HepG2 (cell line): ENCODE measurements at regions not wholly inside any gene's neighbourhood (a gene's known extent, or its start where the extent isn't known, plus 50 kb on each side); places are given as distances from the start of the nearest gene placed in this dataset.

Experiments
- ATAC-seq: fragments of 200-7000 bp; cut with Tn5 transposase; 3 replicates; pipeline ENCODE4 v1.9.1; 2020; ENCODE audit warnings: mild to moderate bottlenecking, moderate library complexity
- BruUV-seq: library from RNA; stranded (reverse); fragments of 400-500 nt; replicated peaks from 2 replicates; lab custom pipeline; 2021; lab: Mats Ljungman, UMichigan
- CTCF ChIA-PET: fragments of 300-600 bp; formaldehyde crosslinking; extraction: SDS; loops from one replicate; lab custom pipeline; 2021; ENCODE audit warnings: low total read pairs, inconsistent platforms, low intra/inter-chr PET ratio; lab: Yijun Ruan, JAX
- POLR2A ChIA-PET: fragments of 350-600 bp; sonication (Branson Sonifier 250); formaldehyde crosslinking; loops from one replicate; lab custom pipeline; 2020; ENCODE audit warnings: antibody characterized with exemption, inconsistent platforms; lab: Yijun Ruan, JAX
- DNase-seq: peaks from one replicate; pipeline ENCODE4 v3.0.0-alpha.2; 2015; ENCODE audit warnings: low spot score
- FAIRE-seq: peaks from 3 replicates; lab custom pipeline; 2011; peaks lifted over from hg19 to GRCh38; lab: Jason Lieb, UNC
- H2AFZ ChIP-seq: one replicate; pipeline ENCODE4 v1.6.1; 2011; ENCODE audit warnings: low read length, inconsistent platforms
- H3K27ac ChIP-seq: fragments of 300-600 bp; 3 replicates; pipeline ENCODE4 v1.8.0; 2011; ENCODE audit warnings: mixed run types, mild to moderate bottlenecking, mixed read lengths, low read length, inconsistent platforms; ENCODE audit not compliant: insufficient read depth; ENCODE audit errors: extremely low read length
- H3K27me3 ChIP-seq, 2 experiments: fragments of 200-600 bp in 1 of 2; 2 replicates in 1 of 2; 3 replicates in 1 of 2; pipeline versions ENCODE4 v1.6.0 to v1.8.0; 2011; ENCODE audit warnings: low read length in 2 of 2, mild to moderate bottlenecking in 2 of 2, moderate library complexity in 2 of 2, inconsistent platforms in 1 of 2; ENCODE audit not compliant: insufficient read depth in 2 of 2, control insufficient read depth in 1 of 2
- H3K36me3 ChIP-seq, 2 experiments: fragments of 200-600 bp in 1 of 2; replicated peaks in 1 of 2; 2 replicates in 1 of 2; 3 replicates in 1 of 2; pipeline versions ENCODE4 v1.5.1 to v1.8.0; 2011; ENCODE audit warnings: low read length in 2 of 2, inconsistent platforms in 1 of 2; ENCODE audit not compliant: insufficient read depth in 2 of 2, control insufficient read depth in 1 of 2
- H3K4me1 ChIP-seq: 2 replicates; pipeline ENCODE4 v1.5.1; 2012; ENCODE audit warnings: low read length, inconsistent platforms; ENCODE audit not compliant: insufficient read depth
- H3K4me2 ChIP-seq: 2 replicates; pipeline ENCODE4 v1.6.0; 2011; ENCODE audit warnings: low read depth, low read length, inconsistent platforms
- H3K4me3 ChIP-seq, 3 experiments: fragments of 200-600 bp in 1 of 3; sonication (generic), shearing (Covaris generic) in 1 of 3; replicated peaks in 1 of 3; 2 replicates each; pipeline ENCODE4 v1.5.1; 2011 to 2016; ENCODE audit warnings: low read length in 3 of 3, inconsistent platforms in 2 of 3, low read depth in 2 of 3, mild to moderate bottlenecking in 2 of 3, control low read depth in 1 of 3, mixed read lengths in 1 of 3; ENCODE audit not compliant: insufficient read depth in 1 of 3
- H3K79me2 ChIP-seq: one replicate; pipeline ENCODE4 v1.6.1; 2011; ENCODE audit warnings: low read length, inconsistent platforms; ENCODE audit not compliant: insufficient read depth
- H3K9ac ChIP-seq: 2 replicates; pipeline ENCODE4 v1.6.0; 2011; ENCODE audit warnings: mild to moderate bottlenecking, low read depth, low read length, inconsistent platforms; ENCODE audit not compliant: insufficient read depth
- H3K9me3 ChIP-seq: 2 replicates; pipeline ENCODE4 v1.5.1; 2012; ENCODE audit warnings: mild to moderate bottlenecking, low read length
- H4K20me1 ChIP-seq: 2 replicates; pipeline ENCODE4 v1.6.0; 2011; ENCODE audit warnings: inconsistent platforms, mild to moderate bottlenecking, low read length, moderate library complexity; ENCODE audit not compliant: insufficient read depth
- HMGA1 ChIP-seq: sonication (generic); formaldehyde crosslinking; conservative IDR thresholded peaks from 2 replicates; pipeline ENCODE4 v1.4.0; 2020; ENCODE audit warnings: missing genetic modification reagents
- KDM6A ChIP-seq: IDR thresholded peaks from 2 replicates; pipeline ENCODE4 v1.6.1; 2016; ENCODE audit warnings: low read depth
- MZF1 ChIP-seq: sonication (generic); formaldehyde crosslinking; IDR thresholded peaks from 2 replicates; pipeline ENCODE4 v1.8.1; 2023; ENCODE audit warnings: mild to moderate bottlenecking, missing genetic modification reagents, borderline replicate concordance
- PAX8 ChIP-seq: sonication (generic); formaldehyde crosslinking; IDR thresholded peaks from 2 replicates; pipeline ENCODE4 v1.8.0; 2022; ENCODE audit warnings: mild to moderate bottlenecking, missing genetic modification reagents, borderline replicate concordance
- SOX13 ChIP-seq, 3 experiments: fragments of 450-650 bp in 1 of 3; sonication (generic) in 1 of 3; formaldehyde crosslinking in 1 of 3; IDR thresholded peaks in 2 of 3; conservative IDR thresholded peaks in 1 of 3; 2 replicates each; pipeline versions ENCODE4 v1.5.0 to v1.6.1; 2016 to 2020; ENCODE audit warnings: antibody characterized with exemption in 1 of 3, mild to moderate bottlenecking in 1 of 3, missing compliant biosample characterization in 1 of 3, missing genetic modification reagents in 1 of 3, moderate library complexity in 1 of 3
- ZFP1 ChIP-seq: IDR thresholded peaks from 2 replicates; pipeline ENCODE4 v1.6.1; 2016
- ZNF333 ChIP-seq: sonication (generic); formaldehyde crosslinking; IDR thresholded peaks from 2 replicates; pipeline ENCODE4 v1.4.0; 2020; ENCODE audit warnings: mild to moderate bottlenecking, missing genetic modification reagents, borderline replicate concordance
- WGBS: methylation state at CpG from one replicate; pipeline ENCODE4 v1.1.6; 2017; ENCODE audit warnings: low lambda C conversion rate; 5-methylcytosine and 5-hydroxymethylcytosine counted together
- in situ Hi-C: cut with HindIII; loops from 2 replicates; pipeline ENCODE4 v1.10.0; 2017; ENCODE audit warnings: low pct_unique_long_range_greater_than_20kb; ENCODE audit not compliant: extremely low pct_ligation_motif_present
- intact Hi-C: fragments of 100-400 bp; cut with micrococcal nuclease; formaldehyde crosslinking; loops from one replicate; pipeline ENCODE4 v1.10.0; 2022; ENCODE audit not compliant: unreplicated experiment
- TF ChIP-seq, protein P1 (sequence below): sonication (generic); formaldehyde crosslinking; IDR thresholded peaks from 2 replicates; pipeline ENCODE4 v1.4.0; 2020; ENCODE audit warnings: missing genetic modification reagents
- TF ChIP-seq, protein P2 (sequence below): sonication (generic); formaldehyde crosslinking; IDR thresholded peaks from 2 replicates; pipeline ENCODE4 v1.9.0; 2022; ENCODE audit warnings: missing genetic modification reagents, mild to moderate bottlenecking, borderline replicate concordance
- TF ChIP-seq, protein P3 (sequence below): sonication (generic); formaldehyde crosslinking; conservative IDR thresholded peaks from 2 replicates; pipeline ENCODE4 v1.4.0; 2020; ENCODE audit warnings: missing genetic modification reagents
- TF ChIP-seq, protein P4 (sequence below): fragments of 450-650 bp; IDR thresholded peaks from 2 replicates; pipeline ENCODE4 v1.6.1; 2016
- TF ChIP-seq, protein P5 (sequence below): sonication (generic); formaldehyde crosslinking; IDR thresholded peaks from 2 replicates; pipeline ENCODE4 v1.5.1; 2020; ENCODE audit warnings: mild to moderate bottlenecking, missing genetic modification reagents, borderline replicate concordance

DNA sequence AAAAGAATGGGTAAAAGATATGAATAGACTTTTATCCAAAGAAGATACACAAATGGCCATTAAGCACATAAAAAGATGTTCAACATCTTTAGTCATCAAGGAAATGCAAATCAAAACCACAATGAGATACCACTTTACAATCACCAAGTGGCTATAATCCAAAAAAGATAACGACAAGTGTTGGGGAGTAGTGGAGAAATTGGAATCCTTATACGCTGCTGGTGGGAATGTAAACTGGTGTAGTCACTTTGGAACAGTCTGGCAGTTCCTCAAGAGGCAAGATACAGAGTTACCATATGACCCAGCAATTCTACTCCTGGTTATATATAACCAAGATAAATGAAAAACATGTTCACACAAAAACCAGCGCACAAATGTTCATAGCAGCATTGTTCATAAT is 234.9 kb downstream of the SPATA31D1 start:
- H3K9ac ChIP-seq: no peak overlapping the region
- H3K79me2 ChIP-seq: no peaks in the 10 kb centered on the region
- in situ Hi-C loops: no loop called here
- ATAC-seq (no peak), DNase-seq (no peak), FAIRE-seq (no peak)
- H3K4me3 ChIP-seq: no peak overlapping the region
- no peaks in the 10 kb centered on the region for H4K20me1 ChIP-seq
- WGBS: 0% methylated on average over 3 of the region's 3 CpGs
- H3K4me1 ChIP-seq: no peaks in the 10 kb centered on the region
- intact Hi-C loops: no loop called here
- H3K27ac ChIP-seq: no peak overlapping the region
- no peak overlapping the region for H2AFZ ChIP-seq
- BruUV-seq: no TSS peak
- H3K9me3 ChIP-seq: peaks cover 13% of the 10 kb centered on the region
- no peak overlapping the region for H3K4me2 ChIP-seq
- ChIA-PET POLR2A (no interaction called here), CTCF (no interaction called here)
- no peaks in the 10 kb centered on the region for H3K27me3 ChIP-seq
- no peaks in the 10 kb centered on the region for H3K36me3 ChIP-seq
- TF ChIP-seq KDM6A (no peak), SOX13 (IDR thresholded peaks at IDR 0.05) (no peak), SOX13 (CRISPR knock-in tag; conservative IDR thresholded peaks at IDR 0.05 in 1 of 2, IDR thresholded peaks at IDR 0.05 in 1 of 2) (no peak), PAX8 (CRISPR knock-in tag) (no peak), ZFP1 (CRISPR knock-in tag) (no peak), MZF1 (CRISPR knock-in tag) (no peak), HMGA1 (CRISPR knock-in tag) (no peak), ZNF333 (CRISPR knock-in tag) (no peak)
- TF ChIP-seq, protein P1, sequence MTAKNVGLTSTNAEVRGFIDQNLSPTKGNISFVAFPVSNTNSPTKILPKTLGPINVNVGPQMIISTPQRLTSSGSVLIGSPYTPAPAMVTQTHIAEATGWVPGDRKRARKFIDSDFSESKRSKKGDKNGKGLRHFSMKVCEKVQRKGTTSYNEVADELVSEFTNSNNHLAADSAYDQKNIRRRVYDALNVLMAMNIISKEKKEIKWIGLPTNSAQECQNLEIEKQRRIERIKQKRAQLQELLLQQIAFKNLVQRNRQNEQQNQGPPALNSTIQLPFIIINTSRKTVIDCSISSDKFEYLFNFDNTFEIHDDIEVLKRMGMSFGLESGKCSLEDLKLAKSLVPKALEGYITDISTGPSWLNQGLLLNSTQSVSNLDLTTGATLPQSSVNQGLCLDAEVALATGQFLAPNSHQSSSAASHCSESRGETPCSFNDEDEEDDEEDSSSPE (CRISPR knock-in tag): no peak
- TF ChIP-seq, protein P2, sequence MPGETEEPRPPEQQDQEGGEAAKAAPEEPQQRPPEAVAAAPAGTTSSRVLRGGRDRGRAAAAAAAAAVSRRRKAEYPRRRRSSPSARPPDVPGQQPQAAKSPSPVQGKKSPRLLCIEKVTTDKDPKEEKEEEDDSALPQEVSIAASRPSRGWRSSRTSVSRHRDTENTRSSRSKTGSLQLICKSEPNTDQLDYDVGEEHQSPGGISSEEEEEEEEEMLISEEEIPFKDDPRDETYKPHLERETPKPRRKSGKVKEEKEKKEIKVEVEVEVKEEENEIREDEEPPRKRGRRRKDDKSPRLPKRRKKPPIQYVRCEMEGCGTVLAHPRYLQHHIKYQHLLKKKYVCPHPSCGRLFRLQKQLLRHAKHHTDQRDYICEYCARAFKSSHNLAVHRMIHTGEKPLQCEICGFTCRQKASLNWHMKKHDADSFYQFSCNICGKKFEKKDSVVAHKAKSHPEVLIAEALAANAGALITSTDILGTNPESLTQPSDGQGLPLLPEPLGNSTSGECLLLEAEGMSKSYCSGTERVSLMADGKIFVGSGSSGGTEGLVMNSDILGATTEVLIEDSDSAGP (CRISPR knock-in tag): no peak
- TF ChIP-seq, protein P3, sequence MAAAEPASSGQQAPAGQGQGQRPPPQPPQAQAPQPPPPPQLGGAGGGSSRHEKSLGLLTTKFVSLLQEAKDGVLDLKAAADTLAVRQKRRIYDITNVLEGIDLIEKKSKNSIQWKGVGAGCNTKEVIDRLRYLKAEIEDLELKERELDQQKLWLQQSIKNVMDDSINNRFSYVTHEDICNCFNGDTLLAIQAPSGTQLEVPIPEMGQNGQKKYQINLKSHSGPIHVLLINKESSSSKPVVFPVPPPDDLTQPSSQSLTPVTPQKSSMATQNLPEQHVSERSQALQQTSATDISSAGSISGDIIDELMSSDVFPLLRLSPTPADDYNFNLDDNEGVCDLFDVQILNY (CRISPR knock-in tag): no peak
- TF ChIP-seq, protein P4, sequence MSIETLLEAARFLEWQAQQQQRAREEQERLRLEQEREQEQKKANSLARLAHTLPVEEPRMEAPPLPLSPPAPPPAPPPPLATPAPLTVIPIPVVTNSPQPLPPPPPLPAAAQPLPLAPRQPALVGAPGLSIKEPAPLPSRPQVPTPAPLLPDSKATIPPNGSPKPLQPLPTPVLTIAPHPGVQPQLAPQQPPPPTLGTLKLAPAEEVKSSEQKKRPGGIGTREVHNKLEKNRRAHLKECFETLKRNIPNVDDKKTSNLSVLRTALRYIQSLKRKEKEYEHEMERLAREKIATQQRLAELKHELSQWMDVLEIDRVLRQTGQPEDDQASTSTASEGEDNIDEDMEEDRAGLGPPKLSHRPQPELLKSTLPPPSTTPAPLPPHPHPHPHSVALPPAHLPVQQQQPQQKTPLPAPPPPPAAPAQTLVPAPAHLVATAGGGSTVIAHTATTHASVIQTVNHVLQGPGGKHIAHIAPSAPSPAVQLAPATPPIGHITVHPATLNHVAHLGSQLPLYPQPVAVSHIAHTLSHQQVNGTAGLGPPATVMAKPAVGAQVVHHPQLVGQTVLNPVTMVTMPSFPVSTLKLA: no peak
- TF ChIP-seq, protein P5, sequence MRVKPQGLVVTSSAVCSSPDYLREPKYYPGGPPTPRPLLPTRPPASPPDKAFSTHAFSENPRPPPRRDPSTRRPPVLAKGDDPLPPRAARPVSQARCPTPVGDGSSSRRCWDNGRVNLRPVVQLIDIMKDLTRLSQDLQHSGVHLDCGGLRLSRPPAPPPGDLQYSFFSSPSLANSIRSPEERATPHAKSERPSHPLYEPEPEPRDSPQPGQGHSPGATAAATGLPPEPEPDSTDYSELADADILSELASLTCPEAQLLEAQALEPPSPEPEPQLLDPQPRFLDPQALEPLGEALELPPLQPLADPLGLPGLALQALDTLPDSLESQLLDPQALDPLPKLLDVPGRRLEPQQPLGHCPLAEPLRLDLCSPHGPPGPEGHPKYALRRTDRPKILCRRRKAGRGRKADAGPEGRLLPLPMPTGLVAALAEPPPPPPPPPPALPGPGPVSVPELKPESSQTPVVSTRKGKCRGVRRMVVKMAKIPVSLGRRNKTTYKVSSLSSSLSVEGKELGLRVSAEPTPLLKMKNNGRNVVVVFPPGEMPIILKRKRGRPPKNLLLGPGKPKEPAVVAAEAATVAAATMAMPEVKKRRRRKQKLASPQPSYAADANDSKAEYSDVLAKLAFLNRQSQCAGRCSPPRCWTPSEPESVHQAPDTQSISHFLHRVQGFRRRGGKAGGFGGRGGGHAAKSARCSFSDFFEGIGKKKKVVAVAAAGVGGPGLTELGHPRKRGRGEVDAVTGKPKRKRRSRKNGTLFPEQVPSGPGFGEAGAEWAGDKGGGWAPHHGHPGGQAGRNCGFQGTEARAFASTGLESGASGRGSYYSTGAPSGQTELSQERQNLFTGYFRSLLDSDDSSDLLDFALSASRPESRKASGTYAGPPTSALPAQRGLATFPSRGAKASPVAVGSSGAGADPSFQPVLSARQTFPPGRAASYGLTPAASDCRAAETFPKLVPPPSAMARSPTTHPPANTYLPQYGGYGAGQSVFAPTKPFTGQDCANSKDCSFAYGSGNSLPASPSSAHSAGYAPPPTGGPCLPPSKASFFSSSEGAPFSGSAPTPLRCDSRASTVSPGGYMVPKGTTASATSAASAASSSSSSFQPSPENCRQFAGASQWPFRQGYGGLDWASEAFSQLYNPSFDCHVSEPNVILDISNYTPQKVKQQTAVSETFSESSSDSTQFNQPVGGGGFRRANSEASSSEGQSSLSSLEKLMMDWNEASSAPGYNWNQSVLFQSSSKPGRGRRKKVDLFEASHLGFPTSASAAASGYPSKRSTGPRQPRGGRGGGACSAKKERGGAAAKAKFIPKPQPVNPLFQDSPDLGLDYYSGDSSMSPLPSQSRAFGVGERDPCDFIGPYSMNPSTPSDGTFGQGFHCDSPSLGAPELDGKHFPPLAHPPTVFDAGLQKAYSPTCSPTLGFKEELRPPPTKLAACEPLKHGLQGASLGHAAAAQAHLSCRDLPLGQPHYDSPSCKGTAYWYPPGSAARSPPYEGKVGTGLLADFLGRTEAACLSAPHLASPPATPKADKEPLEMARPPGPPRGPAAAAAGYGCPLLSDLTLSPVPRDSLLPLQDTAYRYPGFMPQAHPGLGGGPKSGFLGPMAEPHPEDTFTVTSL (CRISPR knock-in tag): no peak
